ENCODE measurements at regions not wholly inside any gene's neighbourhood (a gene's known extent, or its start where the extent isn't known, plus 50 kb on each side); places are given as distances from the start of the nearest gene placed in this dataset.
"Not testable (repeated sequence)": the region's sequence is repeated elsewhere in the genome, so short reads cannot be mapped to it uniquely, and the experiment has no call there.

DNA sequence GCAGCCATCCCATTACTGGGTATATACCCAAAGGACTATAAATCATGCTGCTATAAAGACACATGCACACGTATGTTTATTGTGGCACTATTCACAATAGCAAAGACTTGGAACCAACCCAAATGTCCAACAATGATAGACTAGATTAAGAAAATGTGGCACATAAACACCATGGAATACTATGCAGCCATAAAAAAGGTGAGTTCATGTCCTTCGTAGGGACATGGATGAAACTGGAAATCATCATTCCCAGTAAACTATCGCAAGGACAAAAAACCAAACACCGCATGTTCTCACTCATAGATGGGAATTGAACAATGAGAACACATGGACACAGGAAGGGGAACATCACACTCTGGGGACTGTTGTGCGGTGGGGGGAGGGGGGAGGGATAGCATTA lies 550.4 kb upstream of the ID2 start:
- TF ChIP-seq EZH2 (IDR thresholded peaks at IDR 0.05; ENCODE audit: borderline replicate concordance, low read depth, low read length, poor library complexity, severe bottlenecking) = not testable (repeated sequence)
- TF ChIP-seq, protein P1, sequence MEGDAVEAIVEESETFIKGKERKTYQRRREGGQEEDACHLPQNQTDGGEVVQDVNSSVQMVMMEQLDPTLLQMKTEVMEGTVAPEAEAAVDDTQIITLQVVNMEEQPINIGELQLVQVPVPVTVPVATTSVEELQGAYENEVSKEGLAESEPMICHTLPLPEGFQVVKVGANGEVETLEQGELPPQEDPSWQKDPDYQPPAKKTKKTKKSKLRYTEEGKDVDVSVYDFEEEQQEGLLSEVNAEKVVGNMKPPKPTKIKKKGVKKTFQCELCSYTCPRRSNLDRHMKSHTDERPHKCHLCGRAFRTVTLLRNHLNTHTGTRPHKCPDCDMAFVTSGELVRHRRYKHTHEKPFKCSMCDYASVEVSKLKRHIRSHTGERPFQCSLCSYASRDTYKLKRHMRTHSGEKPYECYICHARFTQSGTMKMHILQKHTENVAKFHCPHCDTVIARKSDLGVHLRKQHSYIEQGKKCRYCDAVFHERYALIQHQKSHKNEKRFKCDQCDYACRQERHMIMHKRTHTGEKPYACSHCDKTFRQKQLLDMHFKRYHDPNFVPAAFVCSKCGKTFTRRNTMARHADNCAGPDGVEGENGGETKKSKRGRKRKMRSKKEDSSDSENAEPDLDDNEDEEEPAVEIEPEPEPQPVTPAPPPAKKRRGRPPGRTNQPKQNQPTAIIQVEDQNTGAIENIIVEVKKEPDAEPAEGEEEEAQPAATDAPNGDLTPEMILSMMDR (conservative IDR thresholded peaks at IDR 0.05; ENCODE audit: low read depth, low read length) = not testable (repeated sequence)
